ENCODE measurements at regions not wholly inside any gene's neighbourhood (a gene's known extent, or its start where the extent isn't known, plus 50 kb on each side); places are given as distances from the start of the nearest gene placed in this dataset.

DNA sequence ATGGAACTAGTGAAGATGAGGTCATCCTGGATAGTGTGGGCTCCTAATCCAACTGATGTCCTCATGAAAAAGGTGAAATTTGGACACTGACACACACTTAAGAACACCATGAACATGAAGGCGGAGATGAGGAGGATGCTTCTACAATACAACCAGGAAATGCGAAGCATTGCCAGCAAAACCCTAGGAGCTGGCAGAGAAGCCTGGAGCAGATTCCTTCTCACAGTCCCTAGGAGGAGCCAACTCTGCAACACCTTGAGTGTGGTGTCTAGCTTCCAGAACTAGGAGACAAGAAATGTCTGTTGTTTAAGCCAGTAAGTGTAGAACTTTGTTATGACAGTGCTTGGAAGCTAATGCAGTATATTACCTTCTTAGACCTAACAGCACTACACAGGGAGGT is 191.9 kb upstream of the PWP1 start:
- Histone ChIP-seq H3K27me3 (no peaks in the 10 kb centered on the region), H3K27ac (no peak overlapping the region), H3K4me1 (no peaks in the 10 kb centered on the region), H3K36me3 (no peaks in the 10 kb centered on the region), H3K9me3 (no peaks in the 10 kb centered on the region), H3K4me3 (no peak overlapping the region)
- TF ChIP-seq, protein P1, sequence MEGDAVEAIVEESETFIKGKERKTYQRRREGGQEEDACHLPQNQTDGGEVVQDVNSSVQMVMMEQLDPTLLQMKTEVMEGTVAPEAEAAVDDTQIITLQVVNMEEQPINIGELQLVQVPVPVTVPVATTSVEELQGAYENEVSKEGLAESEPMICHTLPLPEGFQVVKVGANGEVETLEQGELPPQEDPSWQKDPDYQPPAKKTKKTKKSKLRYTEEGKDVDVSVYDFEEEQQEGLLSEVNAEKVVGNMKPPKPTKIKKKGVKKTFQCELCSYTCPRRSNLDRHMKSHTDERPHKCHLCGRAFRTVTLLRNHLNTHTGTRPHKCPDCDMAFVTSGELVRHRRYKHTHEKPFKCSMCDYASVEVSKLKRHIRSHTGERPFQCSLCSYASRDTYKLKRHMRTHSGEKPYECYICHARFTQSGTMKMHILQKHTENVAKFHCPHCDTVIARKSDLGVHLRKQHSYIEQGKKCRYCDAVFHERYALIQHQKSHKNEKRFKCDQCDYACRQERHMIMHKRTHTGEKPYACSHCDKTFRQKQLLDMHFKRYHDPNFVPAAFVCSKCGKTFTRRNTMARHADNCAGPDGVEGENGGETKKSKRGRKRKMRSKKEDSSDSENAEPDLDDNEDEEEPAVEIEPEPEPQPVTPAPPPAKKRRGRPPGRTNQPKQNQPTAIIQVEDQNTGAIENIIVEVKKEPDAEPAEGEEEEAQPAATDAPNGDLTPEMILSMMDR (IDR thresholded peaks at IDR 0.05), result no peak
- ATAC-seq (no peak), DNase-seq (no peak), FAIRE-seq (no peak)
- 91 to 97% methylated on average over 2 of the region's 2 CpGs for WGBS, 2 donors
- intact Hi-C loops (cut with DNase I), result no loop called here

DNA sequence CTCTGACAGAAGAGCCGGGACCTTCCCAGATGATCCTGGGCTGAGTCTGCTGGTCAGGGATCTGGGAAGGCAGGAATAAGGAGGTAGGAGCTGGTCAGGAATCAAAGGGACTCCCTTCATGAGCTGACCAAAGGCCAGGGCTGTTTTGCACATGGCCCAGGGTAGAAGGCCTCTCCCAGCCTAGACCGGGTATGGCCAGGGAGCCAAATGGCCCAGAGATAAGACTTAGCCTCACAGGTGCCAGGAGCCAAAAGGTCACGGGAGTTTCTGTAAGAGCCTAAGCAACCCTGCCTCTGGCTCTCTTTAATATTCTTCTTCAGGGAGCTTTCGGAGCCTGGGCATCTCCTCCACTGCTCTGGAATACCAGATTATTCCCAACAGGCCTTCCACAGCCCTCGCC is 191.3 kb upstream of the PWP1 start:
- ATAC-seq, result no peak
- H3K9me3 ChIP-seq, result no peaks in the 10 kb centered on the region
- H3K27ac ChIP-seq, result no peak overlapping the region
- TF ChIP-seq, protein P1 (IDR thresholded peaks at IDR 0.05), result no peak
- DNase-seq, result no peak
- H3K4me3 ChIP-seq, result no peak overlapping the region
- H3K27me3 ChIP-seq, result no peaks in the 10 kb centered on the region
- H3K36me3 ChIP-seq, result no peaks in the 10 kb centered on the region
- intact Hi-C loops (cut with DNase I), result no loop called here
- no peak for FAIRE-seq
- WGBS, 2 donors, result 74 to 80% methylated on average over 5 of the region's 5 CpGs
- no peaks in the 10 kb centered on the region for H3K4me1 ChIP-seq

DNA sequence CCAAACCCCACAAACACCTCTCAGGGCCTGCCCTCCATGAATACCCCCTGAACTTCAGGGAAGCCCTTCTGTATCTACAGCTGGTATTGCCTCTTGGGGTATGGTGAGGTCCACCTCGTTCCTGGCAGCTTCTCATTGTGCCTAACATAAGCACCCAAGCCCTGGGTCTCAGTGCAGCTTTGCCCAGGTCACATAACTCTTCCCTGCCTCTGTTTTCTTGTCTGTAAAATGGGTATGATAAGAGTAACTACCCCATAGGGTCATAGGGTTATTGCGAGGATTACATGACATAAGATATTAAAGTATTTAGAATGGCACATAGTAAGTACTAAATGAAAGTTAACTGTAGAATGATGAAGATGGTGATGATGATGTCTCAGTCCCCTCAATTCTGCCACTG is 190.0 kb upstream of the PWP1 start:
- H3K9me3 ChIP-seq, result no peaks in the 10 kb centered on the region
- TF ChIP-seq, protein P1 (IDR thresholded peaks at IDR 0.05), result no peak
- H3K27ac ChIP-seq, result no peak overlapping the region
- no peak for FAIRE-seq
- DNase-seq, result no peak
- no peaks in the 10 kb centered on the region for H3K4me1 ChIP-seq
- no peak overlapping the region for H3K4me3 ChIP-seq
- WGBS, 2 donors, result 78 to 86% methylated on average over 2 of the region's 2 CpGs
- no peaks in the 10 kb centered on the region for H3K27me3 ChIP-seq
- H3K36me3 ChIP-seq, result no peaks in the 10 kb centered on the region
- no peak for ATAC-seq
- intact Hi-C loops (cut with DNase I), result no loop called here

DNA sequence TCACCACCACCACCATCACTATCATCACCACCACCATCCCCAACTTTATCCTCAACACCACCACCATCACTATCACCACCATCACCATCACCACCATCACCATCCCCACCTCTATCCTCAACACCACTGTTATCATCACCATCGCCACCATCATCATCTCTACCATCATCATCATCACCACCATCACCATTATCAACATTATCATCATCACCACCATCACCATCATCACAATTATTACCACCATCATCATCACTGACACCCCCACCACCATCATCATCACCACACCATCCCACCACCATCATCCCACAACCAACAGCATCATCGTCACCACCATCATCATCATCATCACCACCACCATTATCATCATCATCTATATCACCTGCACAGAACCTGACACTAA is 188.4 kb upstream of the PWP1 start:
- Histone ChIP-seq H3K4me3 (no peak overlapping the region), H3K9me3 (no peaks in the 10 kb centered on the region), H3K4me1 (no peaks in the 10 kb centered on the region), H3K27me3 (no peaks in the 10 kb centered on the region), H3K36me3 (no peaks in the 10 kb centered on the region), H3K27ac (no peak overlapping the region)
- DNase-seq (no peak), FAIRE-seq (no peak), ATAC-seq (no peak)
- TF ChIP-seq, protein P1 (IDR thresholded peaks at IDR 0.05), result no peak
- intact Hi-C loops (cut with DNase I), result no loop called here
- WGBS, 2 donors, result 81 to 91% methylated on average over 2 of the region's 2 CpGs

DNA sequence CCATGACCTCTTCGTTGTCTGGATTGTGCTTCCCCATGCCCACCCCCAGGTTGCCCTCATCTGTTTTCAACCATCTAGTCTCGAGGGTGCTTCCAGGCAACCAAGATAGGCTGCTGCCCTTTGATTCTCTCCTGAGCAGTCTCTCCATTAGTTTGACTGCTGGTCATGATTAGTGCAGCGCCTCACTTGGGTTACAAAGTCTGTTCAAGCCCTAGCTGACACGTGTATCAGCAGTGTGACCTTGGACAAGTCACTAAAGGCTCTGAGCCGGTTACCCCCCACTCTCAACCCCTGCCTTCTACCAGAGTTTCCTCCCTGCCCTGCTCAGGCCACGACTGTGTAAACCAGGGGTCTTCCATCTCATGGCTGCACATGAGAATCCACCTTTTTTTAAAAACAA is 185.3 kb upstream of the PWP1 start:
- no peaks in the 10 kb centered on the region for H3K4me1 ChIP-seq
- DNase-seq (no peak), FAIRE-seq (no peak), ATAC-seq (no peak)
- intact Hi-C loops (cut with DNase I), result no loop called here
- no peak overlapping the region for H3K4me3 ChIP-seq
- H3K27me3 ChIP-seq, result no peaks in the 10 kb centered on the region
- no peaks in the 10 kb centered on the region for H3K36me3 ChIP-seq
- 46 to 49% methylated on average over 6 of the region's 6 CpGs for WGBS, 2 donors
- TF ChIP-seq, protein P1 (IDR thresholded peaks at IDR 0.05), result no peak
- H3K9me3 ChIP-seq, result no peaks in the 10 kb centered on the region
- no peak overlapping the region for H3K27ac ChIP-seq
